ENCODE measurements at regions not wholly inside any gene's neighbourhood (a gene's known extent, or its start where the extent isn't known, plus 50 kb on each side); places are given as distances from the start of the nearest gene placed in this dataset.

GRCh38 chr5:29794141-29794787, 1399.2 kb upstream of the CDH6 start:
- ATAC-seq, result no peak
- TF ChIP-seq EZH2 (IDR thresholded peaks at IDR 0.05; ENCODE audit: low read depth, unreplicated experiment) (no peak), EZH2phosphoT487 (IDR thresholded peaks at IDR 0.05; ENCODE audit: unreplicated experiment) (no peak), ZNF331 (CRISPR knock-in tag; IDR thresholded peaks at IDR 0.05; ENCODE audit: low read depth) (no peak), REST (IDR thresholded peaks at IDR 0.05; ENCODE audit: unreplicated experiment) (no peak), STAT1 (IDR thresholded peaks at IDR 0.05; ENCODE audit: unreplicated experiment) (no peak), CREB1 (CRISPR knock-in tag; IDR thresholded peaks at IDR 0.05; ENCODE audit: low read depth) (no peak)
- Mint-ChIP-seq H3K27me3 (ENCODE audit: insufficient read depth, low read depth, poor library complexity) (peaks cover 2% of the 10 kb centered on the region), H3K36me3 (ENCODE audit: low read depth) (peaks cover 4% of the 10 kb centered on the region; the same call in 1 of the 3 replicates), H3K4me1 (peaks cover 16% of the 10 kb centered on the region; the same call in 2 of the 3 replicates), H3K4me3 (no peak overlapping the region), H3K27ac (no peak overlapping the region; the same call in 1 of the 2 replicates), H3K9me3 (peaks cover 5% of the 10 kb centered on the region; the same call in 2 of the 3 replicates)
- Histone ChIP-seq H3K4me3 (no peak overlapping the region), H2AFZ (no peak overlapping the region), H3K36me3 (ENCODE audit: insufficient read depth) (no peaks in the 10 kb centered on the region), H3F3A (replicated peaks; ENCODE audit: low read depth) (no peaks in the 10 kb centered on the region), H3K27ac (ENCODE audit: low read depth) (no peak overlapping the region), H3K9me2 (ENCODE audit: insufficient read depth) (no peaks in the 10 kb centered on the region), H3K4me1 (ENCODE audit: insufficient read depth) (peaks cover 12% of the 10 kb centered on the region; the same call in 1 of the 2 replicates), H3K79me2 (replicated peaks; ENCODE audit: insufficient read depth) (no peaks in the 10 kb centered on the region), H4K20me1 (replicated peaks; ENCODE audit: insufficient read depth) (no peaks in the 10 kb centered on the region), H3K4me2 (no peak overlapping the region), H3K27me3 (ENCODE audit: insufficient read depth) (no peaks in the 10 kb centered on the region)
- no peak for DNase-seq (ENCODE audit: low spot score)

- Histone ChIP-seq H4K20me1 (replicated peaks; ENCODE audit: insufficient read depth) (no peaks in the 10 kb centered on the region), H3K36me3 (ENCODE audit: insufficient read depth) (no peaks in the 10 kb centered on the region), H3K4me1 (ENCODE audit: insufficient read depth) (peaks cover 4% of the 10 kb centered on the region; the same call in 1 of the 2 replicates), H3K4me3 (no peak overlapping the region), H3K9me2 (ENCODE audit: insufficient read depth) (no peaks in the 10 kb centered on the region), H3F3A (replicated peaks; ENCODE audit: low read depth) (no peaks in the 10 kb centered on the region), H3K27me3 (ENCODE audit: insufficient read depth) (no peaks in the 10 kb centered on the region), H3K4me2 (no peak overlapping the region), H3K27ac (ENCODE audit: low read depth) (no peak overlapping the region), H3K79me2 (replicated peaks; ENCODE audit: insufficient read depth) (no peaks in the 10 kb centered on the region), H2AFZ (no peak overlapping the region)
- DNase-seq (ENCODE audit: low spot score), result no peak
- Mint-ChIP-seq H3K9me3 (no peaks in the 10 kb centered on the region; the same call in 2 of the 3 replicates), H3K4me3 (no peak overlapping the region), H3K36me3 (ENCODE audit: low read depth) (no peaks in the 10 kb centered on the region), H3K4me1 (peaks cover 10% of the 10 kb centered on the region; the same call in 2 of the 3 replicates), H3K27me3 (ENCODE audit: insufficient read depth, low read depth, poor library complexity) (no peaks in the 10 kb centered on the region), H3K27ac (no peak overlapping the region)
- ATAC-seq, result no peak
- TF ChIP-seq NANOG (IDR thresholded peaks at IDR 0.05; ENCODE audit: borderline replicate concordance) (no peak), REST (IDR thresholded peaks at IDR 0.05; ENCODE audit: unreplicated experiment) (no peak)
These were observed 1403.2 kb upstream of the CDH6 start for GRCh38 chr5:29790281-29790680.

All from GM23338 (cell line).